ENCODE measurements at regions not wholly inside any gene's neighbourhood (a gene's known extent, or its start where the extent isn't known, plus 50 kb on each side); places are given as distances from the start of the nearest gene placed in this dataset.
"Not testable (repeated sequence)": the region's sequence is repeated elsewhere in the genome, so short reads cannot be mapped to it uniquely, and the experiment has no call there.

DNA sequence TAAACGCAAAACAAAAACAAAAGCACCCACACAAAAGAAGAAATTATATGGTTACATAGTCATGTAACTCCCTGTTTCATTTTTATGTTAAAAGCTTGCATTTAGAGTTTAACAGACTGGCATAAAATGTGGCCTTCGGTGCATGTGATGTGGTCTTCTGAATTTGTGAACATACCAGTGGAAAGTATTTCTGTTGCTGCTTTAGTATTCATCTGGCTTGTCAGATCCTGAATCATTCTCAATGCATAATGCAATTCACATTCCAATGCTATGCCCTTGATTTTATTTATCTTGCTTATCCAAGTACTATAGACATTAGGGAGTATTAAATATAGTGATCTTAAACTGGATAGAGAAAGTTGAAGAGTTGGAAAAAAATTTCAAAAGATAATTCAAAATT lies 740.2 kb upstream of the ZNF608 start:
- TF ChIP-seq, protein P1, sequence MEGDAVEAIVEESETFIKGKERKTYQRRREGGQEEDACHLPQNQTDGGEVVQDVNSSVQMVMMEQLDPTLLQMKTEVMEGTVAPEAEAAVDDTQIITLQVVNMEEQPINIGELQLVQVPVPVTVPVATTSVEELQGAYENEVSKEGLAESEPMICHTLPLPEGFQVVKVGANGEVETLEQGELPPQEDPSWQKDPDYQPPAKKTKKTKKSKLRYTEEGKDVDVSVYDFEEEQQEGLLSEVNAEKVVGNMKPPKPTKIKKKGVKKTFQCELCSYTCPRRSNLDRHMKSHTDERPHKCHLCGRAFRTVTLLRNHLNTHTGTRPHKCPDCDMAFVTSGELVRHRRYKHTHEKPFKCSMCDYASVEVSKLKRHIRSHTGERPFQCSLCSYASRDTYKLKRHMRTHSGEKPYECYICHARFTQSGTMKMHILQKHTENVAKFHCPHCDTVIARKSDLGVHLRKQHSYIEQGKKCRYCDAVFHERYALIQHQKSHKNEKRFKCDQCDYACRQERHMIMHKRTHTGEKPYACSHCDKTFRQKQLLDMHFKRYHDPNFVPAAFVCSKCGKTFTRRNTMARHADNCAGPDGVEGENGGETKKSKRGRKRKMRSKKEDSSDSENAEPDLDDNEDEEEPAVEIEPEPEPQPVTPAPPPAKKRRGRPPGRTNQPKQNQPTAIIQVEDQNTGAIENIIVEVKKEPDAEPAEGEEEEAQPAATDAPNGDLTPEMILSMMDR (conservative IDR thresholded peaks at IDR 0.05; ENCODE audit: low read length), result no peak
- no peak overlapping the region for H3K4me3 ChIP-seq (ENCODE audit: low read length)
- DNase-seq (ENCODE audit: low read depth), result peak; percentile 25

DNA sequence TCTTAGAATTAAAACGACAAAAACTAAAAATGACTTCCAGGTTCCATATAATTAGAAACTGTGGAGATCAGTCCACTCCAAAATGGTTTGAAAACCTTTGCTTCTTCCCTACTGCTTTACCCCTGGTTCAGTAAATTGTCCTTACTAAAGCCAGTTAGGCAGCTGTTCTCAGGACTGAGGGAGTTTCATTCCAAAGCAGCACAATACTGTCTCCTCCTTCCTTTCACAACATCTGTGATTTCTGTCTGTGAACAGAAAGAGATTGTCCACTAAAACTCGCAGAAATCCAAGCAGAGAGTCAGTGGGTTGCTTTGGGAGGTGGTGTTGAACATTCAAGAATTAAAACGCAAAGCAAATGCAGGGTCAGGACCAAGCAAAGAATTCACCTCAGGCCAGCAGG lies 740.8 kb upstream of the ZNF608 start:
- TF ChIP-seq, protein P1 (conservative IDR thresholded peaks at IDR 0.05; ENCODE audit: low read length), result no peak
- no peak overlapping the region for H3K4me3 ChIP-seq (ENCODE audit: low read length)
- DNase-seq (ENCODE audit: low read depth), result no peak

GRCh38 chr5:125487652-125488051 lies 741.2 kb upstream of the ZNF608 start:
- H3K4me3 ChIP-seq (ENCODE audit: low read length); DNase-seq (ENCODE audit: low read depth): not testable (repeated sequence)

DNA sequence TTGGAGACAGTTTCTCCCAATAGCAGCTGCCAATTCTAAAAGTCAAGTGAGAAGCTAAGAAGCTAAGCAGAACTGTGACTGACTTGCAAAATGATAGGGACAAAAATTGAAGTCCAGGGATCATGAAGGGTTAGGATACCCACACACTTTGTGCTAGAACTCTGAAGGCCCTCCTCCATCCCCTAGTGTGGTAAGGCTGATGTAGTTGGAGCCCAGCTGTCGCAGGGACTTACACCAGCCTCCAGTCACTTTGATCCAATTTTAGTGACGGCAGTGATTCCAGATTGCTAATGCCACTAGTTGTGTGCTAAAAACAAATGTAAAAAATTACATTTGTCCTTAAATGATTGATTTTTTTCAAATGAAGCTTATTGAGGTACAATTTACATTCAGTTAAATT lies 742.7 kb upstream of the ZNF608 start:
- TF ChIP-seq, protein P1 (conservative IDR thresholded peaks at IDR 0.05; ENCODE audit: low read length), result no peak
- DNase-seq (ENCODE audit: low read depth), result no peak
- no peak overlapping the region for H3K4me3 ChIP-seq (ENCODE audit: low read length)

DNA sequence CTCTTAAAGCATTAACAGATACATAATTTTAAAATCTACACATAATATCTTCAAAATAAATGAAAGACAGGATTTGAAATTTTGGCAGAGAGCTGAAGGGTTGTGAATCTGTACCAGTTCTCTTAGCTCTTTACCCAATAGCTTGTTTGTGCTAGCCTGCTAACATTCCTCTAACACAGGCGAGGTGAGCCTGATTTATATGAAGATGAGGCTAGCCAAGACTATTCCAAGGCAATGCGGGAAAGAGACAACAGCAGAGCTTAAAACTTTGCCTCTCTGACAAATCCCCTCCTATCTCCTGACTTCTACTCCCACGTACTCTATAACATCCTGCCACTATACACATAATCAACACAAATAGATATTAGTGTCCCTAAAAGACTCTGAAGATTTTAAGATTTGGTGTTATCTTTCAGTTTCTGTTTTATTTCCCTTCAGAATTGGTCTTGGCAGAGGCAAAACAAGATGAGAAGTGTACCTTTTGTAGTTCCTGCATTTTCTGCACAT lies 745.6 kb upstream of the ZNF608 start:
- no peak for DNase-seq (ENCODE audit: low read depth)
- TF ChIP-seq, protein P1 (conservative IDR thresholded peaks at IDR 0.05; ENCODE audit: low read length), result no peak

DNA sequence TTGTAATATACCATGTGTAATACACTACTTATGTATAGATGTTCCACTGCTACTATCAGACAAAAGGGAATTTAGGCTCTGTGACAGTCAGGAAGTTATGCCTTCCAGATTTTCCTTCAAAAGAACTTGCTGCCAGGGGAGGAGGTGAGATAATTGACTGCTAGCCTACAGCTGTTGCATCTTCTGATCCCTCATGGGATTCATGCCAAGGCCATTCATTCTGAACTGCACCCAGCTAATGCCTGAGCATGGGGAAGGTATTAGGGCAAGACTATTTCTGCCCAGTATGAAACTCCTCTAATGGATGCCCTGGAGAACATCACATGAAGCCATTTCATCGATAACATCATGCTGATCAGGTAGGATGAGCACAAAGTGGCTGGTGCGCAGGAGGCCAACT lies 746.5 kb upstream of the ZNF608 start:
- no peak overlapping the region for H3K4me3 ChIP-seq (ENCODE audit: low read length)
- TF ChIP-seq, protein P1 (conservative IDR thresholded peaks at IDR 0.05; ENCODE audit: low read length), result no peak
- DNase-seq (ENCODE audit: low read depth), result no peak

More for the DNA sequence above, 745.6 kb upstream of the ZNF608 start:
- H3K4me3 ChIP-seq (ENCODE audit: low read length), result no peak overlapping the region

- DNase-seq (ENCODE audit: low read depth), result no peak
- H3K4me3 ChIP-seq (ENCODE audit: low read length), result no peak overlapping the region
These were observed 750.0 kb upstream of the ZNF608 start for GRCh38 chr5:125496393-125496792.

More at GRCh38 chr5:125496393-125496792, 750.0 kb upstream of the ZNF608 start:
- TF ChIP-seq, protein P1 (conservative IDR thresholded peaks at IDR 0.05; ENCODE audit: low read length), result no peak
